GM12878 (cell line): ENCODE measurements at regions not wholly inside any gene's neighbourhood (a gene's known extent, or its start where the extent isn't known, plus 50 kb on each side); places are given as distances from the start of the nearest gene placed in this dataset.

Experiments used
- ATAC-seq: fragments of 200-7000 bp; cut with Tn5 transposase; 3 replicates; pipeline ENCODE4 v1.9.1; 2020; ENCODE audit warnings: mild to moderate bottlenecking, moderate library complexity
- BruUV-seq: library from RNA; stranded (reverse); fragments of 400-500 nt; replicated peaks from 2 replicates; lab custom pipeline; 2021; lab: Mats Ljungman, UMichigan
- CTCF ChIA-PET: fragments of 300-600 bp; sonication (Branson Sonifier 250); formaldehyde crosslinking; extraction: SDS; loops from one replicate; lab custom pipeline; 2021; ENCODE audit warnings: inconsistent platforms; lab: Yijun Ruan, JAX
- POLR2A ChIA-PET: fragments of 350-600 bp; formaldehyde crosslinking; extraction: SDS; loops from one replicate; lab custom pipeline; 2021; ENCODE audit warnings: inconsistent platforms; lab: Charles Lee
- RAD21 ChIA-PET: fragments of 300-600 bp; sonication (Branson Sonifier 250); formaldehyde crosslinking; loops from one replicate; lab custom pipeline; 2023; ENCODE audit warnings: antibody characterized with exemption; ENCODE audit not compliant: unreplicated experiment; lab: Charles Lee
- SMC1A ChIA-PET: fragments of 300-600 bp; sonication (Branson Sonifier 250); formaldehyde crosslinking; loops from one replicate; lab custom pipeline; 2023; ENCODE audit not compliant: unreplicated experiment, uncharacterized antibody; lab: Charles Lee
- DNase-seq: peaks from one replicate; pipeline ENCODE4 v3.0.0-alpha.2; 2011; ENCODE audit warnings: low read depth, low spot score
- FAIRE-seq: peaks from 3 replicates; lab custom pipeline; 2011; peaks lifted over from hg19 to GRCh38; lab: Jason Lieb, UNC
- H2AFZ ChIP-seq: 2 replicates; pipeline ENCODE4 v1.6.0; 2011; ENCODE audit warnings: low read depth, low read length, control low read depth; ENCODE audit not compliant: control insufficient read depth
- H3K27ac ChIP-seq: 2 replicates; pipeline ENCODE4 v1.5.1; 2011; ENCODE audit warnings: control low read depth; ENCODE audit not compliant: control insufficient read depth, insufficient read depth
- H3K27me3 ChIP-seq, 2 experiments: replicated peaks in 1 of 2; 2 replicates each; pipeline versions ENCODE4 v1.6.0 to v1.6.1; 2011; ENCODE audit warnings: low read length in 1 of 2; ENCODE audit not compliant: control insufficient read depth in 2 of 2, insufficient read depth in 2 of 2
- H3K36me3 ChIP-seq, 2 experiments: 2 replicates each; pipeline ENCODE4 v1.5.1; 2011; ENCODE audit warnings: low read length in 1 of 2; ENCODE audit not compliant: control insufficient read depth in 2 of 2, insufficient read depth in 2 of 2
- H3K4me1 ChIP-seq: 2 replicates; pipeline ENCODE4 v1.6.1; 2011; ENCODE audit warnings: mild to moderate bottlenecking, low read length, moderate library complexity, mixed read lengths; ENCODE audit not compliant: control insufficient read depth, insufficient read depth
- H3K4me2 ChIP-seq: 2 replicates; pipeline ENCODE4 v1.6.0; 2011; ENCODE audit warnings: control low read depth; ENCODE audit not compliant: control insufficient read depth, insufficient read depth
- H3K4me3 ChIP-seq: fragments of 200-600 bp; sonication (generic); 2 replicates; pipeline ENCODE4 v1.5.1; 2016
- H3K79me2 ChIP-seq: 2 replicates; pipeline ENCODE4 v1.6.0; 2011; ENCODE audit warnings: low read length; ENCODE audit not compliant: control insufficient read depth, insufficient read depth
- H3K9ac ChIP-seq: 2 replicates; pipeline ENCODE4 v1.8.0; 2011; ENCODE audit warnings: low read length, control low read depth, mixed read lengths; ENCODE audit not compliant: control insufficient read depth, insufficient read depth
- H3K9me3 ChIP-seq: replicated peaks from 3 replicates; pipeline ENCODE4 v1.5.1; 2011; ENCODE audit warnings: mild to moderate bottlenecking, low read length; ENCODE audit not compliant: control insufficient read depth, insufficient read depth
- H4K20me1 ChIP-seq: 2 replicates; pipeline ENCODE4 v1.6.0; 2011; ENCODE audit not compliant: control insufficient read depth, insufficient read depth
- ATF3 ChIP-seq: IDR thresholded peaks from 2 replicates; pipeline ENCODE4 v1.6.1; 2011; ENCODE audit warnings: low read depth, mild to moderate bottlenecking, low read length, moderate library complexity, borderline replicate concordance; ENCODE audit errors: extremely low read depth
- EZH2 ChIP-seq: IDR thresholded peaks from 2 replicates; pipeline ENCODE4 v1.6.1; 2012; ENCODE audit warnings: low read depth, mild to moderate bottlenecking, control low read depth, inconsistent platforms, low read length, borderline replicate concordance; ENCODE audit not compliant: control insufficient read depth
- HDAC6 ChIP-seq: fragments of 200-600 bp; sonication (generic); IDR thresholded peaks from one replicate; pipeline ENCODE4 v1.8.0; 2017; ENCODE audit warnings: antibody characterized with exemption; ENCODE audit not compliant: unreplicated experiment
- KLF5 ChIP-seq: fragments of 450-650 bp; IDR thresholded peaks from 2 replicates; pipeline ENCODE4 v1.6.1; 2014; ENCODE audit warnings: mild to moderate bottlenecking; ENCODE audit not compliant: partially characterized antibody
- PBX3 ChIP-seq: IDR thresholded peaks from 2 replicates; pipeline ENCODE4 v1.6.1; 2011; ENCODE audit warnings: mild to moderate bottlenecking, low read depth, low read length, moderate library complexity; ENCODE audit not compliant: insufficient replicate concordance
- RFX5 ChIP-seq: IDR thresholded peaks from 2 replicates; pipeline ENCODE4 v1.6.1; 2011; ENCODE audit warnings: low read depth, low read length, improper control_type of control experiment
- TCF3 ChIP-seq: IDR thresholded peaks from 2 replicates; pipeline ENCODE4 v1.6.1; 2012; ENCODE audit warnings: low read depth, mild to moderate bottlenecking, low read length, borderline replicate concordance; ENCODE audit not compliant: insufficient read depth
- TCF7 ChIP-seq: IDR thresholded peaks from 2 replicates; pipeline ENCODE4 v1.6.1; 2014; ENCODE audit warnings: antibody characterized with exemption, borderline replicate concordance
- ZNF274 ChIP-seq: IDR thresholded peaks from one replicate; pipeline ENCODE4 v1.8.0; 2011; ENCODE audit not compliant: insufficient read length, insufficient read depth
- ZNF622 ChIP-seq: fragments of 450-650 bp; IDR thresholded peaks from 2 replicates; pipeline ENCODE4 v1.6.1; 2017; ENCODE audit warnings: mild to moderate bottlenecking, inconsistent platforms
- ZZZ3 ChIP-seq: IDR thresholded peaks from 2 replicates; pipeline ENCODE4 v1.6.1; 2011; ENCODE audit warnings: low read depth; ENCODE audit not compliant: control insufficient read depth, insufficient read length
- WGBS: methylation state at CpG from one replicate; pipeline ENCODE4 v1.1.6; 2016; ENCODE audit warnings: low lambda C conversion rate; ENCODE audit not compliant: insufficient replicate concordance, insufficient coverage; ENCODE audit errors: missing lambda C conversion rate; 5-methylcytosine and 5-hydroxymethylcytosine counted together
- in situ Hi-C: fragments of 300-500 bp; cut with MboI; formaldehyde crosslinking; loops from 9 replicates; pipeline ENCODE4 v1.14.3; 2018; ENCODE audit warnings: mixed read lengths
- intact Hi-C: fragments of 100-400 bp; cut with micrococcal nuclease; formaldehyde crosslinking; loops from one replicate; pipeline ENCODE4 v1.14.2; 2022; ENCODE audit not compliant: unreplicated experiment
- TF ChIP-seq, protein P1 (sequence below): IDR thresholded peaks from 2 replicates; pipeline ENCODE4 v1.6.1; 2011; ENCODE audit warnings: low read depth, low read length, improper control_type of control experiment, borderline replicate concordance
- TF ChIP-seq, protein P2 (sequence below): fragments of 150-350 bp; IDR thresholded peaks from 2 replicates; pipeline ENCODE4 v1.6.1; 2014; ENCODE audit warnings: mild to moderate bottlenecking, low read depth, low read length
- TF ChIP-seq, protein P3 (sequence below): fragments of 450-650 bp; formaldehyde crosslinking; IDR thresholded peaks from 2 replicates; pipeline ENCODE4 v1.4.0; 2022; ENCODE audit warnings: mild to moderate bottlenecking, moderate library complexity
- TF ChIP-seq, protein P4 (sequence below): fragments of 450-650 bp; IDR thresholded peaks from 2 replicates; pipeline ENCODE4 v1.6.1; 2017; ENCODE audit warnings: mild to moderate bottlenecking, low read depth, inconsistent platforms; ENCODE audit not compliant: poor library complexity, severe bottlenecking

DNA sequence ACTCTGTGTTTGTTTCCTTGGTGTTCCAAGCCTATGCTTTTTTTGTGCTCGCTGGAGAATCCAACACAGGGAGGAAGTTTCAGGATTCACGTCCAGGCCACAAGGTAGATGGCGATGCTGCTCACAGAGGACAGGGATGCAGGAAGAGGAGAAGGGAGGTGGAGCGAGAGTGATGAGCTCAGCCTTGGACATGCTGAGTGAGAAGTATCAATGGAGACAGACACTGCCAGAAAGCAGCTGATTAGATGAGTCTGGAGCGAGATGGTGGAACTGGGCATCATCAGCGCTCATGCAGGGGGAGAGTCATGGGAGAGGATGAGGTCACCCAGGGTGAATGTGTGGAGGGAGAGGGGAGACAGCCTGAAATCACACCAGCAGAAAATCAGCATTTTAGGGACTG lies 110.0 kb downstream of the GLUL start:
- Histone ChIP-seq H3K36me3 (no peaks in the 10 kb centered on the region), H3K9me3 (no peaks in the 10 kb centered on the region), H3K79me2 (no peaks in the 10 kb centered on the region), H3K9ac (no peak overlapping the region), H4K20me1 (no peaks in the 10 kb centered on the region), H3K27ac (no peak overlapping the region), H3K4me1 (no peaks in the 10 kb centered on the region), H3K27me3 (0 out of 4 replicates have a peak, but pooled peaks cover 0 to 1% of the 10 kb centered on the region in 2 experiments), H3K4me3 (no peak overlapping the region), H3K4me2 (no peak overlapping the region), H2AFZ (no peak overlapping the region)
- RAD21 ChIA-PET, result no interaction called here
- FAIRE-seq (no peak), DNase-seq (no peak), ATAC-seq (no peak)
- WGBS, result 29% methylated on average over 6 of the region's 6 CpGs
- SMC1A ChIA-PET, result no interaction called here
- CTCF ChIA-PET, result interaction anchor here (1.4 kb wide), 1 partner anchor 9 kb away, joined by 6 read pairs; no protein-coding TSS in a partner anchor
- POLR2A ChIA-PET, result no interaction called here
- BruUV-seq, result no TSS peak
- in situ Hi-C loops (no loop called here), intact Hi-C loops (no loop called here)
- TF ChIP-seq, protein P1, sequence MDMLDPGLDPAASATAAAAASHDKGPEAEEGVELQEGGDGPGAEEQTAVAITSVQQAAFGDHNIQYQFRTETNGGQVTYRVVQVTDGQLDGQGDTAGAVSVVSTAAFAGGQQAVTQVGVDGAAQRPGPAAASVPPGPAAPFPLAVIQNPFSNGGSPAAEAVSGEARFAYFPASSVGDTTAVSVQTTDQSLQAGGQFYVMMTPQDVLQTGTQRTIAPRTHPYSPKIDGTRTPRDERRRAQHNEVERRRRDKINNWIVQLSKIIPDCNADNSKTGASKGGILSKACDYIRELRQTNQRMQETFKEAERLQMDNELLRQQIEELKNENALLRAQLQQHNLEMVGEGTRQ, result no peak
- TF ChIP-seq TCF3, result no peak
- TF ChIP-seq ZNF622, result no peak
- TF ChIP-seq ATF3, result no peak
- no peak for TF ChIP-seq ZNF274
- TF ChIP-seq EZH2, result no peak
- no peak for TF ChIP-seq ZZZ3
- TF ChIP-seq TCF7, result no peak
- no peak for TF ChIP-seq PBX3
- TF ChIP-seq RFX5, result no peak
- TF ChIP-seq, protein P2, sequence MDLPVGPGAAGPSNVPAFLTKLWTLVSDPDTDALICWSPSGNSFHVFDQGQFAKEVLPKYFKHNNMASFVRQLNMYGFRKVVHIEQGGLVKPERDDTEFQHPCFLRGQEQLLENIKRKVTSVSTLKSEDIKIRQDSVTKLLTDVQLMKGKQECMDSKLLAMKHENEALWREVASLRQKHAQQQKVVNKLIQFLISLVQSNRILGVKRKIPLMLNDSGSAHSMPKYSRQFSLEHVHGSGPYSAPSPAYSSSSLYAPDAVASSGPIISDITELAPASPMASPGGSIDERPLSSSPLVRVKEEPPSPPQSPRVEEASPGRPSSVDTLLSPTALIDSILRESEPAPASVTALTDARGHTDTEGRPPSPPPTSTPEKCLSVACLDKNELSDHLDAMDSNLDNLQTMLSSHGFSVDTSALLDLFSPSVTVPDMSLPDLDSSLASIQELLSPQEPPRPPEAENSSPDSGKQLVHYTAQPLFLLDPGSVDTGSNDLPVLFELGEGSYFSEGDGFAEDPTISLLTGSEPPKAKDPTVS, result no peak
- TF ChIP-seq, protein P3, sequence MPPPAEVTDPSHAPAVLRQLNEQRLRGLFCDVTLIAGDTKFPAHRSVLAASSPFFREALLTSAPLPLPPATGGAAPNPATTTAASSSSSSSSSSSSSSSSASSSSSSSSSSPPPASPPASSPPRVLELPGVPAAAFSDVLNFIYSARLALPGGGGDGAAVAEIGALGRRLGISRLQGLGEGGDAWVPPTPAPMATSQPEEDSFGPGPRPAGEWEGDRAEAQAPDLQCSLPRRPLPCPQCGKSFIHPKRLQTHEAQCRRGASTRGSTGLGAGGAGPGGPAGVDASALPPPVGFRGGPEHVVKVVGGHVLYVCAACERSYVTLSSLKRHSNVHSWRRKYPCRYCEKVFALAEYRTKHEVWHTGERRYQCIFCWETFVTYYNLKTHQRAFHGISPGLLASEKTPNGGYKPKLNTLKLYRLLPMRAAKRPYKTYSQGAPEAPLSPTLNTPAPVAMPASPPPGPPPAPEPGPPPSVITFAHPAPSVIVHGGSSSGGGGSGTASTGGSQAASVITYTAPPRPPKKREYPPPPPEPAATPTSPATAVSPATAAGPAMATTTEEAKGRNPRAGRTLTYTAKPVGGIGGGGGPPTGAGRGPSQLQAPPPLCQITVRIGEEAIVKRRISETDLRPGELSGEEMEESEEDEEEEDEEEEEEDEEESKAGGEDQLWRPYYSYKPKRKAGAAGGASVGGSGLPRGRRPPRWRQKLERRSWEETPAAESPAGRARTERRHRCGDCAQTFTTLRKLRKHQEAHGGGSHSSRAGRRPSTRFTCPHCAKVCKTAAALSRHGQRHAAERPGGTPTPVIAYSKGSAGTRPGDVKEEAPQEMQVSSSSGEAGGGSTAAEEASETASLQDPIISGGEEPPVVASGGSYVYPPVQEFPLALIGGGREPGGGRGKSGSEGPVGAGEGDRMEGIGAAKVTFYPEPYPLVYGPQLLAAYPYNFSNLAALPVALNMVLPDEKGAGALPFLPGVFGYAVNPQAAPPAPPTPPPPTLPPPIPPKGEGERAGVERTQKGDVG (CRISPR knock-in tag), result no peak
- TF ChIP-seq, protein P4, sequence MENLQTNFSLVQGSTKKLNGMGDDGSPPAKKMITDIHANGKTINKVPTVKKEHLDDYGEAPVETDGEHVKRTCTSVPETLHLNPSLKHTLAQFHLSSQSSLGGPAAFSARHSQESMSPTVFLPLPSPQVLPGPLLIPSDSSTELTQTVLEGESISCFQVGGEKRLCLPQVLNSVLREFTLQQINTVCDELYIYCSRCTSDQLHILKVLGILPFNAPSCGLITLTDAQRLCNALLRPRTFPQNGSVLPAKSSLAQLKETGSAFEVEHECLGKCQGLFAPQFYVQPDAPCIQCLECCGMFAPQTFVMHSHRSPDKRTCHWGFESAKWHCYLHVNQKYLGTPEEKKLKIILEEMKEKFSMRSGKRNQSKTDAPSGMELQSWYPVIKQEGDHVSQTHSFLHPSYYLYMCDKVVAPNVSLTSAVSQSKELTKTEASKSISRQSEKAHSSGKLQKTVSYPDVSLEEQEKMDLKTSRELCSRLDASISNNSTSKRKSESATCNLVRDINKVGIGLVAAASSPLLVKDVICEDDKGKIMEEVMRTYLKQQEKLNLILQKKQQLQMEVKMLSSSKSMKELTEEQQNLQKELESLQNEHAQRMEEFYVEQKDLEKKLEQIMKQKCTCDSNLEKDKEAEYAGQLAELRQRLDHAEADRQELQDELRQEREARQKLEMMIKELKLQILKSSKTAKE, result no peak
- TF ChIP-seq HDAC6, result no peak
- no peak for TF ChIP-seq KLF5
